H4 (cell line): ENCODE measurements at regions not wholly inside any gene's neighbourhood (a gene's known extent, or its start where the extent isn't known, plus 50 kb on each side); places are given as distances from the start of the nearest gene placed in this dataset.
A peak's percentile ranks its signal among the peaks of the same experiment; 100 is the strongest.

Source experiments
- DNase-seq: peaks from one replicate; pipeline ENCODE4 v3.0.0-alpha.2; 2015; ENCODE audit warnings: low spot score

- DNase-seq = peak; percentile 60
These were observed 192.6 kb upstream of the NAV2 start for GRCh38 chr11:19519912-19520641.

DNA sequence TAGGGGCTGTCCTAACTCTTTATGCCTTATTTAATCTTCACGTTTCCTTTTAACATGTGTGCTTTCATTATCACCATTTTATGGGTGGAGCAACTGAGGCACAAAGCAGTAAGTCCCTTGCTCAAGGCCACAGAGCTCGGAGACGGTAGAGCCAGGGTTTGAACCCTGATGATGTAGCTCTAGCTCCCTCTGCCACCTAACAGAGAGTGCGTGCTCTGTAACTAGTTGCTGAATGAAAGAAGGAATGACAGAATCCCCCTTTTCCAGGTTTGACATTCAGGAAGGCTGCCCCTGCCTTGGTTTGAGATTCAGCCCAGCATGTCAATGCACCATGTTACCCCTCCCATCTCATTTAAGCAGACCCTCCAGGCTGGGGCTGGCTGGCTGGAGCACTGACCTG is 193.3 kb upstream of the NAV2 start:
- no peak for DNase-seq

GRCh38 chr11:19513253-19513652 is 199.4 kb upstream of the NAV2 start:
- DNase-seq = no peak

DNA sequence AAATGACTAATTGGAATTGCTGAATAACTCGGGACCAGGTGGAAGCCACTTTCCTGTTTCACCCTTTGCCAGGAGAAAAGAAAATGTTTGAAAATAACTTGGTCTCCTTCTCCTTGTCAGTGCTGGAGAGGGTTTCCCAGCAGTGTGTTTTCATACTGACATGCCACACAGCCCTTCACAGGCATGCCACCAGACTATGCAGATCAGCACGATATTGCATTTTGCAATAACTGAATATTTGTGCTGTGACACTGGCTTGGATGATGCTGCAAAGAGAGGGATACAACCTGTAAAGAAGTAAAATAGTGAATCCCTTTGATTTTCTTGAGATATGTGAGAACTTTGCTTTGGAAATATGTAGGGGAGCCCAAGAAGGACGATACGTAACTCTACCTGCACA is 200.0 kb upstream of the NAV2 start:
- no peak for DNase-seq

- DNase-seq = no peak
These were observed 201.0 kb upstream of the NAV2 start for GRCh38 chr11:19511413-19512183.

- no peak for DNase-seq
These were observed 201.6 kb upstream of the NAV2 start for GRCh38 chr11:19511066-19511412.

GRCh38 chr11:19510468-19510867 is 202.2 kb upstream of the NAV2 start:
- no peak for DNase-seq

DNA sequence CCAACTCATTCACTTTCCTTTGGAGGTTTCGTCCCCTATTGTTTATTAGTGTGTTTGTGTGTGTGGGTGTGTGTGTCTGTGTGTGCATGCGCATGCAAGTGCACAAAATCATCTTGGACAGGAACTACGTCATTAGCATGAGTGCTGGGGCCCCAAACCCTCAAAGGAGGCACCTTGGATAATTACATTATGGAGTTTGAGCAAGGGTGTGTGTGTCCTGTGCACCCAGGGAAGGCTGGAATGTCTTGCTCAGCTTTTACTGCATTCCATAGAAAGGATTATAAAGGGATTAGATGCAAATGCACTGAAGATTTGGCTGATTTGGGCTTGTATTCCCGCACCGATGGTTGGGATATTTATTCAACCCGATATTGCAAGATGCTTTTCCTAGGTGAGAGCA is 203.4 kb upstream of the NAV2 start:
- no peak for DNase-seq

DNA sequence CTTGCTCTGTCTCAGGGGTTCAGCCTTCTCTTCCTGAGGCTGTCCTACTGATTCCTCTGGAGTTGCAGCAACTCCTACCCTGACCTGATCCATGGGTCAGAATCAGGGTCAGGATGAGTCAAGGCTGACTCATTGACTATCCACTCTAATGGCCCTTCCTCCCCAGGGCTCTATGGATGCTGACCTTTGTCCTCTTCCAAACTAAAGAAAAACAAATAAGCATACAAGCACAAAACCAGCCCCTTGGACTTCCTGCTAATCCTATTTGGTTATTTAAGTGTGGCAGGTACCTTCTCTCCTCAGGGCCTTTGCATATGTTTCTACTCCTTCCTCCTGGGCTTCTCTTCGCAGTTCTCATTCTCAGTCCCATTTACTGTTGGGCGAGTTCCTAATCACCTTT is 204.5 kb upstream of the NAV2 start:
- DNase-seq = no peak

DNA sequence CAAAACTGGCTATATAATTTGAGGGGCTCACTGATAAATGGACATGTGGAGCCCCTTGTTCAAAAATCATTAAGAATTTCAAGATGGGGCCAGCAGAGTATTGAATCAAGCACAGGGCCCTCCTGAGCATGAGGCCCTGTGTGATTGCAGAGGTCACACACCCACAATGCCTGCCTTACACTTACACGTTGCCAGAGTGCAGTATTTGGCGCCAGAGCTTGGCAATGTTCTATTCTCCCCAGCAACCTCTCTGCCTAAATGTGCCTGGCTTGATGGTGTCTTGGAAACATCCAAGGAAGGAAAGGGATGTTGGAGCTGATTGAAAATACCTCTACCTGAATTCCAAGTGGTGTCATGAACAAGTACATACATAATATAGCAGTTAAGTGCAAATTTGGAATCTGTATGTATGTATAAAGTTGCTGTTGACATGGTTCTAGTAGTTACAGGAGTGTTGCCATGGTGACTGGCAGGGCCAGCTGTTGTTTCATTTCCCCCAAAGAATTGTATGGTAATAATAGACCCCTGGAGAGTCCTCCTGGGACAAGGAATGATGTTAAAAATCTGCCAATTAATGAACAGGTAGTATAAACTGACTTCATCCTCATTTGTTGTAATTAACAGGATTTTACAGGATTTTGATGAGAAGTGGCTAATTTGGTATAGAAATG is 205.7 kb upstream of the NAV2 start:
- DNase-seq = no peak

DNA sequence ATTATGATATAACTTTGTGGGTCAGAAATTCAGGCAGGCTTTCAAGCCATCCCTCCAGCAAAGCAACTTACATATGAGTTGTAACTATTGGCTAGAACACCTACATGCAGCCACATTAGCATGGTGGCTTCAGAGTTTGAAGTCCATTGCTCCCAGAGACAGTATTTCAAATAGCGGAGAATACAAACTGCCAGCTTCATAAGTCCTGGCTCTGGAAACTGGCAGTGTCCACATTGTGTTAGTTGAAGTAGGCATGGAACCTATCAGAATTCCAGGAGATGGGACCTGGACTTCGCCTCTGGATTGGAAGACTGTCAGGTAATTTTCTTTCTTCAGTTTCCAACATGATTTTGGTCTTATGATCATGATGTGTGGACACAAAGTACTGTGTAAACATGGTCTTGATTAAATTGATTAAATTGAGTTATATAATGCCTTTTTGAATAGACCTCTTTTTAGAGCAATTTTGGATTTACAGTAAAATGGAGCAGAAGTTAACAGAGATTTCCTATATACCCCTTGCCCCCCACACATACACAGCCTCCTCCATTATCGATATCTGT is 209.9 kb upstream of the NAV2 start:
- no peak for DNase-seq

DNA sequence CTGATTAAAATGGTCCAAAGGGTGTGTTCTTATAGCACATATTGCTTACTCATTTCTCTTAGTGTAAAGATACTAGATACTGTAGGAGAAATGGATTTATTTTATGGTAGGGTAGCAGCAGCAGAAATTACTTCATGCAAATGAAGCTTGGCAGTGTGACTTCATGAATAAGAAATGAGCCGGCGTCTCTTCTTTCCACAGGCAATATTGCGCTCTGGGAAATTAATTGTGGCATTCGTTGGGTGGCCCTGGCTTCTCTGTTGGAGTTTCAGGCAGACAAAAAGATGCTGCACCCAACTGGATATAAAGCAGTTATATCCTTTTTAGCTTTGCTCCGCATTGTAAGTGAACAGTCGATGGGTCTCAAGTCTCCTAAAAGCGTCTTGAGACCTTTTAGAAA is 211.0 kb upstream of the NAV2 start:
- no peak for DNase-seq

DNA sequence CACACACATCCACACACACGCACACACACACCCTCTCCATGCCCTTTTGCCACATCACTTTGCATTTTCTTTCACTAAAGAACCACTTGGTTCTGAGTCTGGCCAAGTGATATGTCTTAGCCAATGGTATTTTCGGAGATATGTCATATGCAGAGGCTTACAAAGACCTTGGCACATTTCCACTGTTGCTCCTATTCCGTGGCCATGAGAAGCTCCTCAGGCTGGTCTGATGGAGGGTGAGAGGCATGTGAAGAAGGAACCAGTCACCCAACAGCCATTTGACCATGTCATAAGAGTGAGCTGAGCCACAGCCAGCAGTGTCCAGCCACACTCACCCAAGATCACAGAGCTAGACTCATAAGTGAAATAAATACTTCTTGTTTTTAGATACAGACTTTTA is 212.6 kb upstream of the NAV2 start:
- no peak for DNase-seq

DNA sequence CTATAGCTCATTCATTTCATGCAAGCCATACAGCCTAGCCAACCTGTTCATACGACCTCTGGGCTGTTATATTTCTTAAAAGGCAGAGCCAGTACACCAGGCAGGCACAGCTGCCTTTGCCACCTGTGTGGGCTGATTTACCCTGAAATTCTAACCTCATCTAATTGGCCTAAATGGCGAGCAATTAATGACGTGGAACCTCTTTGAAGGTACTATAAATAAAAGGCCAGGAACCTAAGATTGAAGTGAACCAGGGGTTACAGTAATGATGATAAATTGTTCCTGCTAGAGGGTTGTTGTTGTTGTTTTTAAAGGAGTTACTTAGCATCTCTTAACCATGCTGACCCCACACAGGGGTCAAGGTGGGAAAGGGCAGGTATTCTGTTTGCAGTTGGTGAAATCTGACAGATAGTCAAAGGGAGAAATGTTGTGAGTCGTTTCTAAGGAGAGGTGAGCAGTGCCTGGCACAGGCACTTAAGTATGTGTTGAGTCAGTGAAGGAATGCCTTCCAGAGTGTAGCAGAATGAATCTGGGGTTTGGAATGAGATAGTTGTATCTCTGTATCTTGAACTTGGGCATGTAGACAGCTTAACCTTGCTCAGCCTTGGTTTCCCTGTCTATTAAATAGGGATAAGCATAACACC is 213.5 kb upstream of the NAV2 start:
- DNase-seq = no peak

- DNase-seq = no peak
These were observed 219.0 kb upstream of the NAV2 start for GRCh38 chr11:19493446-19494213.

- DNase-seq = no peak
These were observed 230.1 kb upstream of the NAV2 start for GRCh38 chr11:19482319-19483100.

DNA sequence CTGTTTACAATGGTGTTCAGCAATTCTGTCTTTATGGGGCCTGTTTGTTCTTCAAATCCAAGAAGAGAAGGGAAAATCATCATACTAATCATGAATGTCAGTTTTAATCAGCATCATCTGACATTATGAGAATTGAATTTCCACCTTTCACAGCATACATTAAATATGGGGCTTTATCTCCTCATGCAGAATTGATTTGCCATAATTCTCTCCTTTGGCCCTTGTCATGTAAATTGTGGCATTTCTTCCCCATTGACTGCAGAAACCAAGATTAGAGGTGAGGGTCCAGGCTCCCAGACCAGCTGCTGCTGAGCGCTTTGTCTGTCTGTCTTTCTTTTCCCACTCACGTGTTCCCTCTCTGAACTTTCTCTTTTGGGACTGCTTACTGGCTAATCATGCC is 232.1 kb upstream of the NAV2 start:
- DNase-seq = no peak

- DNase-seq = no peak
These were observed 233.7 kb upstream of the NAV2 start for GRCh38 chr11:19478891-19479290.

DNA sequence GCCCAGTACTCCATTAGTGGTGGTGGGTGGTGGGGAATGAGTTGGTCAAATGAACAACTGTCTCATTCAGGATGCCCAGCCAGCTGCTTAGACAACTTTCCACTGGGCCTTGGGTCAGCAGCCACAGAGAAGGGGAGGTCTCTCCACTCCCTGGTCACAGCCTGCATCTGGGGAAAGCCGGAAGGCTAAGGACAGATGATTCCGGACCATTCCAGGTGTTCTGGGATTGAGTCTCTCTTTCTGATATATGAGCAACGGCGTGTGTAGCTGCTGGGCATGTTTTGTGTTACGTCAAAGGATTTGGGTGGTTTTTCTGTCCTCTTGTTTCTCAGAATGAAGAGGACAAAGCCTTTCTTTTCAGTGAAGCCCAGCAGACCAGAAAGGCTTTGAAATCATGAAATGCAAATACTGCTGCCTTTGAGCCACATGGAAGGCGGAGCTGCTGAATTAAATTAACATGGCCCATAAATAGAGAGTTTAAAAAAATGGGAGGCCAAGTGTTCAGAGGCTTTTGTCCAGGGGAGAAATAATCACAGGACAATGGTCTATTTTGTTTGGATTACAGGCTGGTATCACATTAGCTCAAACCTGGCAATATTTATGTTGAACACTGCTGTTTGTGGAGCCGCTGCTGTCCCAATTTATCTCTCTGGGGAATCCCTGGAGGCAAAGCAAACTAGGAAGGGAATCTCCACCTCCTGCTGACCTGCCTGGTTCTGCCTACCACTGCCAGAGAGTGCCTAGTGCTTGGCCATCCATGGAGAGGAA is 234.4 kb upstream of the E2F8 start:
- DNase-seq = no peak

- DNase-seq = no peak
These were observed 233.5 kb upstream of the E2F8 start for GRCh38 chr11:19474211-19474610.
